ENCODE measurements at regions not wholly inside any gene's neighbourhood (a gene's known extent, or its start where the extent isn't known, plus 50 kb on each side); places are given as distances from the start of the nearest gene placed in this dataset.
"Not testable (repeated sequence)": the region's sequence is repeated elsewhere in the genome, so short reads cannot be mapped to it uniquely, and the experiment has no call there.

GRCh38 chr10:78664929-78665553 is 403.7 kb upstream of the ZMIZ1 start:
- no peak for DNase-seq

- no peak for DNase-seq
These were observed 395.8 kb upstream of the ZMIZ1 start for GRCh38 chr10:78672918-78673317.

- not testable (repeated sequence) for DNase-seq
These were observed 387.6 kb upstream of the ZMIZ1 start for GRCh38 chr10:78681141-78681540.

GRCh38 chr10:78681986-78682385 is 386.8 kb upstream of the ZMIZ1 start:
- not testable (repeated sequence) for DNase-seq

- no peak for DNase-seq
These were observed 383.8 kb upstream of the ZMIZ1 start for GRCh38 chr10:78684947-78685346.

- DNase-seq: no peak
These were observed 383.2 kb upstream of the ZMIZ1 start for GRCh38 chr10:78685466-78686103.

GRCh38 chr10:78686444-78687060 is 382.2 kb upstream of the ZMIZ1 start:
- no peak for DNase-seq

- DNase-seq: no peak
These were observed 381.1 kb upstream of the ZMIZ1 start for GRCh38 chr10:78687626-78688025.

GRCh38 chr10:78688230-78688900 is 380.4 kb upstream of the ZMIZ1 start:
- DNase-seq: no peak

- DNase-seq: no peak
These were observed 379.7 kb upstream of the ZMIZ1 start for GRCh38 chr10:78688901-78689583.

- DNase-seq: no peak
These were observed 379.2 kb upstream of the ZMIZ1 start for GRCh38 chr10:78689584-78689935.

- DNase-seq: no peak
These were observed 378.2 kb upstream of the ZMIZ1 start for GRCh38 chr10:78690354-78691111.

- no peak for DNase-seq
These were observed 377.3 kb upstream of the ZMIZ1 start for GRCh38 chr10:78691301-78692030.

GRCh38 chr10:78692071-78692470 is 376.7 kb upstream of the ZMIZ1 start:
- DNase-seq: no peak

- no peak for DNase-seq
These were observed 372.9 kb upstream of the ZMIZ1 start for GRCh38 chr10:78695846-78696245.

- no peak for DNase-seq
These were observed 371.9 kb upstream of the ZMIZ1 start for GRCh38 chr10:78696791-78697395.

GRCh38 chr10:78699971-78700370 is 368.8 kb upstream of the ZMIZ1 start:
- DNase-seq: no peak

GRCh38 chr10:78700413-78700812 is 368.4 kb upstream of the ZMIZ1 start:
- no peak for DNase-seq

- no peak for DNase-seq
These were observed 367.8 kb upstream of the ZMIZ1 start for GRCh38 chr10:78700816-78701520.

GRCh38 chr10:78702186-78702585 is 366.6 kb upstream of the ZMIZ1 start:
- DNase-seq: no peak

GRCh38 chr10:78702876-78703275 is 365.9 kb upstream of the ZMIZ1 start:
- DNase-seq: no peak

All from NCI-H1105 (cell line).